NCI-H69 (cell line): ENCODE measurements at regions not wholly inside any gene's neighbourhood (a gene's known extent, or its start where the extent isn't known, plus 50 kb on each side); places are given as distances from the start of the nearest gene placed in this dataset.
A peak's percentile ranks its signal among the peaks of the same experiment; 100 is the strongest.

ENCODE experiments used
- DNase-seq: peaks from one replicate; lab custom pipeline; 2025; lab: John Stamatoyannopoulos, UW

DNA sequence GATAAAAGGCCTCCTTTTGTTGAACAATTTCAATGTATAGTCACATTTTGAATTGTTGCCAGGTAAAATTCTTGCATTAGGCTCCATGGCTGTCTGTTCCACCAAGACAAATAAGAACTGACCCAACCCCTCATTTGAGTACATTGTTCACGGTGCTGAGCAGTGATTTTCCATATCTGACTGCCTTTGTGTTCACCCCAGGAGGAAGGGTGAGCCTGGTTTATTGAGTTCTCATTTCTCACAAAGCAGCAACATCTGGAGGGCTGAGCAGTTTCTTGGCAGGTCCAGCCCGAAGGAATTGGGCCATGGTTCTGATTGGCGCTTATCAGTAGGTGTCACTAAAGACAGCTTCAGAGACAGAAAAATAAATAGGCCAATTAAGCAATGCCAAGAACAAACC, 149.1 kb downstream of the BMP4 start:
- peak; percentile 16 for DNase-seq

DNA sequence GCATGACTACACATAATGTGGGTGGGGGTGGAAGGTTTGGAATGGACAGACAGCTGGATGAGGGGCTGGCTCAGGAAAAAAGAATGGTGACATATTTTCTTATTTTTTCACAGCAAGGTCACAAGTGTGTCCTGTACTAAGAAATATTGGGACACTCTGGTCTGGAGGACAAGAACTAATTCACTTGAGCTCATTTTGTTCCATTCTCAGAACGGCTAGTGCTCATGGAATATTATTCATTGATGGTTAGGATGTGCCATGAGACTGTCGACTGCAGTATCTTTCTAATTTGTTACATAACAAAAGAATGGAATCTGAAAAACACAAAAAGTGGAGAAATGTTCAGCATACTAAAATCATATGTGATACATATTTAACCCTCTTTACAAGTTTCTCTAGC, 149.5 kb downstream of the BMP4 start:
- no peak for DNase-seq

DNA sequence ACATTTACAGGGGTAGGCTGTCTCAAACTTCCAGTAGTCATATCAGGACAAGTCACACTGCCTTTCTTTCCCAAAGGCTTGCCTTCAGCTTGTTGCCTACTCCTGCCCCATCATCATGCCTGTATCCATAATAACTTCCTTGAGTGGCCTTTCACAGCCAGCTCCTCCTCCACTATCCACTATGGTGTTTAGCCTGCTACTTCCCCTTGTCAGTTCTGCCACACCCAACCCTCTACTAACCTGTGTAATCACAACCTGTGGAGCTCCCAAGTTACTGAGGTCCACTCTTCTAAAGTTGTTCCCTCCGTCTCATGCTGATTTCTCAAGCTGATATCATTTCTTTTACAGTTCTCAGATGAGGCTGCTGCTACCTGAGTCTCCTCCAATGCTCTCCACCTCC, 159.9 kb downstream of the BMP4 start:
- no peak for DNase-seq

DNA sequence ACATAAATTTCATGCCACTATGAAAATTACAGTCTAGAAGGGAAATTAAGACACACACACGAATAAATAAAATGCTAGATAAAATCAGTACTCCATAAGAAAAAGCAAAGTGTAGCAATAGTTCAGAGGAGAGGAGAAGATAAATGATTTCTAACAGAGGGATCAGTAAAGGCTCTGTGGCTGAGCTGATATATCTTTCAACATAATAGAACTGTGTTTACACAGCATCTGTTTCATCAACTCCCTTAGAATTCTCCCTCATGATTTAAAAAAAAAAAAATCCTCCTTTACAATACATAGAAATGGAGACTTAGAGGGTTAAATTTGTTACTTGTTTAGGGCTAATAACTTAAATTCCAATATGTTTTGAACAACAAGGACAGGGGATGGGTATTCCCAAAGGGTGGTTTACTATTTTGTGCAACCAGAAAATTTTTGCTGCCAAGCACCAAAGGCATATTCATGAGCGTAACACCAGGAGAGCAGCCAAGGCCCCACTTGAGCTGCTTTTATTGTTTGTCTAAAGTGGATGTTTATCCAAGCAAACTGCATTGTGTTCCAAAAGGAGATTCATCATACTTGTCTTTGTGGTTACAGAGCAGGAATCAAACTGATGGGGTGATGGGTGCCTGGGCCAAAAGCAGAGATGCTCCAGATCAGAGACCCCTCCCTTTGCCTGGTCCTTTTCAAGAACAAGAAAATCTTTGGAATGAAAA, 162.7 kb downstream of the BMP4 start:
- no peak for DNase-seq

DNA sequence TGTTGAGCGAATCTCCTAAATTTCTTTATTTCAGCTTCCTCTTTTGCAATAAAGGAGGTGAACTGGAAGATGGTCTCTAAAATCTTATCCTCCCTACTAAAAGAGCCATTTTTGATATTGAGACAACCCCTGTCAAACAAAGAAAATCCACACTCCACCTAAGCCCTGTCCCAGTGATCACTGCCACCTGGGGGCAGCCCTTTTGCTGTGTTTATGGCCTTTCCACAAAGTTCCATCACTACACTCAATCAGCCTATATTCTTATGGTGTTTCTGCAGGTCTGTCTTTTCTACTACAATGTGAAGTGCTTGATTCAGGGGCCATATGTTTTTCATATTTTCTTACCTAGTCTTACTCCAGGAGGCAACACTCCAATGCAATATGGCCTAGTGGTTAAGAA, 163.7 kb downstream of the BMP4 start:
- no peak for DNase-seq

DNA sequence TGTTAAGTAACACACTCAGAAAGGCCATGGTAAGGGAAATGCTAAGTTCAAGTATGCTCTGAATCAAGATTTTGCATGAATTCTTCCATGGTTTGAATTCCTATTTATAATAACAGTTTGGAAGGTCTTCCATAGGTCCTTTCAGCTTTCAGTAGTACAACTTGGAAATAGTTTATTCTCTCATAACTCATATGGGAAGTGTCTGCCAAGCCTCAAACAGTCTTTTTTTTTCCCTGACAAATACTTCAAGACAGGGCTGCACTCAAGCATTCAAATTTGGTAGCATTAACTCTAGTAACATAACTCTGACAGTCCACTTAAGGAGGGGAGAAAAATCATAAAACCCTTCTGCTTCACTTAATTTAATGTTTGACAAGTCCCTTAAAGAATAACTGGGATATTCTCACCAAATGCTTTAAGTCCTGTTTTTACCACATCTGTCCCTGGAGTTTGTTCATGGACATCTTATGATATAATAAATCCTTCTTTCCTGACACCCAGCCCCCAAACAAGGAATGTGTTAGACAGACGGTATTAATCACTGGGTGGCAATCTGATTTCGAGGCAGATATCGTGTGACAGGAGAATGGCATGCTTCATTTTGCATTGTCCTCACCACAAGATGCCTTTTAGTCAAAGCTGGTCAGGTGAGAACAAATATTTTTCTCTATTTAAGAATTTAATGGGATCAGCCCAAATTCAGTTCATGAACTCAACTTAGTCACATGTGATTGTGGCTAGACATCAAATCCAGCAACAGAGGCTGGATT, 165.7 kb downstream of the BMP4 start:
- DNase-seq, result no peak

DNA sequence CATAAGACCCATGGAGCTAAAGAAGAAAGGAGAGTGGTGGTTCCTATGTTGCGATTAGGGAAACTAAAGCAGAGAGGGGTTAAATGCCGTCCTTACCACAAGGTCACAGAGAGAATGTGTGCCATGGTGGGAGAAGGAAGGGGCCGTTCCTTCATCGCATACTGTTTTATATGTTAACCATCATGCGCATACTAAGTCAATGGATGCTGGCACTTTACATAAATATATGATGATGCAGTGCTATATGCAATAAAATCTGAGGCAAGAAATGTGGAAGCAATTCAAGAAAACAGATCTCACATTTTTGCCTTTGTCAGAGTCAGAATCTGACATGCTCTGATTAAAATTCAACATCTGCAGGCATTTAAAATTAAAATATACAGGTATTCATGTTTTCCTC, 168.1 kb downstream of the BMP4 start:
- DNase-seq, result no peak

DNA sequence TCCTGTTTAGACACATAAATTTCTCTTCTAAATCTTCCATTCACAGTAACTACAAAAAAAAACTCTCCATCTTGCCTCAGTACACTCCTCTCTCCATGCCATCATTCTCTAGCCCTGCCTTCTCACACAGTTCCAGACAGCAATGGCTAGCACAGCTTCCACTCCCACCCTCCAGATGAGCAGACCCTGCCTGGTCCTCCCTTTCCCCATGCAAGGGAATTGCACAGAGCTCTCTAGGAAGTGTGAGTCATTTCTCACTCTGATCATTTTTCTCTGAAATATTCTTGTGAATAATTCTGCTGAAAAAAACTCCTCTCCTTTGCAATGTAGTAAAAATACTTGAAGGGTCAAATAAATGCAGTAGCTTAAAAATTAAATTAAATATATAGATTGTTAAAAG, 170.6 kb downstream of the BMP4 start:
- DNase-seq, result no peak

DNA sequence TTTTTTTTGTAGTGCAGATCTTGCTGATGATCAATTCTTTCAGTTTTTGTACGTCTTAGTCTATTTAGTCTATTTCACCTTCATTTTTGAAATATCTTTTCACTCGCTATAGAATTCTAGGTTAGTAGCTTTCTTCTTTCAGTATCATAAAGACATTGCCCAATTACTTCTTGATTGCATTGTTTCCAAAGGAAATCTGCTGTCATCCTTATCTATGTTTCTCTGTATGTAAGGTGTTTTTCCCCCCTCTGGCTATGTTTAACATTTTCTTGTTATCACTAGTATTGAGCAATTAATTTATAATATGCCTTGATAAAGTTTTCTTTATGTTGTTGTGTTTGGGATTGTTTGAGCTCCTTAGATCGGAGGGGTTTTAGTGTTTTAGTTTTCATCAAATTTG, 171.9 kb downstream of the BMP4 start:
- DNase-seq, result no peak

DNA sequence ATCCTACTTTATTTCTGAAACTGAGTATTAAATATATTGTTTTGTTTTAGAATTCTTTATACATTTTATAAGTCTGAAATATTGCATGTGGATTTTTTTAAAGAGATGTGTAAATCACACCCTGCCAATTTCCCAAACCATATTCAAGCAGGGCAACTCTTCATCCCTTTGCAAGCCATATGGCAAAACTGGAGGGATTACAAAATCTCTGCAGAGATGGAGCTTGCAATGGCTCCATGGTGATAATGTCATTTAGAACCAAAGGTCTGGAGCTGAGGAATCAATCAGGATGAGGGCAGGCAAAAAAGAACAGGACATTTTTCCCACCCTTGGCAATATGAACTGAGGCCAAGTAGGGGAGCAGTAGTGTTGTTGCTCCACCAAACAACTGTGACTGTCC, 173.4 kb downstream of the BMP4 start:
- no peak for DNase-seq

DNA sequence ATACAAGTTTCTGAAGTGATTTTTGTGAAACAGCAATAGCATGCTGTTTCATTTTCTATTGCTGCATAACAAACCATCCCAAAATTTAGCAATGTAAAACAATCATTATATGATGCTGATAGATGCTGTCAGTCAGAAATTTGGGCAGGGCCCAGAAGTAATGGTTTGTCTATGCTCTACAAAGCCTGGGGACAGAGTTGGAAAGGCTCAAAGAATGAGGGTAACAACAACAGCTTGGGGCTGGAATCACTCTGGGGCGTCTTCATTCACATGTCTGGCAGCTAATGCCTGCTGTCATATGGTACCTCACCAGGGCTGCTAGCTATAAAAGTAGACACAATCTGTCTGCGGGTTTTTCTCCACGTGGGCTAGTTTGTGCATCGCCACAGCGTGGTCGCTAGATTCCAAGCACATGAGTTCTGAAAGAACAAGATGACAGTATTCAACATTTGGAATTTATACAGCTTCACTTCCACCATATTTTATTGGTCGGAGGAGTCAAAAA, 176.5 kb downstream of the BMP4 start:
- DNase-seq, result no peak

DNA sequence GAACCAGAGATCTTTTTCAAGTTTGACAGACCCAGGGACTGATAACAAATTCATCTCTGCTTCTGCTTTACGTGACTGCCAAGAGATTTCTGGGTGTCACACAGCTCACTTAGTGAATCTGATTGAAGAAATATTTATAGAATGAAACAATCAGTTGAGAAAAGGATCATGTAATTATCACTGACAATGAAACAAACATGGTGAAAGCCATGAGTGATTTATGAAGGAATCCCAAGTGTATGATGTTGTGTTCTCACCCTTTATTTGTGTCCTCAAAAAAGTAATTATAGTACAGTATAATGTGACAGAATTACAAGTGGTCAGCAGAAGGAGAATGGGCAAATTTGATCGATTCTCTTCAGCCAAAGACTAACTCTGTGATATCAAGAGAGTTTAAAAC, 177.3 kb downstream of the BMP4 start:
- DNase-seq, result no peak

DNA sequence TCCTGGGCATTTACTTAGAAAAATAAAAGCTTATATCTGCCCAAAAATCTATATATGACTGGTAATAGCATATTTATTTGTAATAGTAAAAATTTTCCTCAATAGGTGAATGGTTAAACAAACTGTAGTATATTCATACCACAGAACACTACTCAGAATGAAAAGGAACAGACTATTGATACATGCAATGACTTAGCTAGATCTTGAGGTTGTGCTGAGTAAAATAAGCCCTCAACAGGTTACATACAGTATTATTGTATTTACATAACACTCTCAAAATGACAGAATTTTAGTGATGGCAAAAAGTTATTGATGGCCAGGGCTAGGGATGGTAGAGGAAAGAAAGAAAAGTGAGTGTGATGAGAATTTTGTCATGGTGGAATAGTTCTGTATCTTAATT, 178.4 kb downstream of the BMP4 start:
- DNase-seq, result no peak

DNA sequence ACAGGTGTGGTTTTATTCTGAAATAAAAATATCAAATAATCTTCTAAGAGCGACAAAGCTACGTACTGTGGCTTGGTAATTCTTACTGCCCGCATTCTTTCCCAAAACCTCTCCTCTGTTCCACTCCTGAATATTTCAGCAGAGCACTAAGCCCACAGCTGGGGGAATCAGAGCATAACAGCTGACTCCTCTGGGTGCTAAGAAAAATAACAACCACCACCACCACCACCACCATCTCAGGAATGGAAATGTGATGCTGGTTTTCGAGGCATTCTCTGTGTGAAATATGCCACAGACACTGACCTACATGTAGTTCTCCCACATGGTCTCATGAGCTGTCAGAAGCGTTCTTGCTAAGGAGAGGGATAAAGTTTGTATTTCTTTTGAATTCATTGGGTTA, 183.7 kb downstream of the BMP4 start:
- DNase-seq, result no peak

DNA sequence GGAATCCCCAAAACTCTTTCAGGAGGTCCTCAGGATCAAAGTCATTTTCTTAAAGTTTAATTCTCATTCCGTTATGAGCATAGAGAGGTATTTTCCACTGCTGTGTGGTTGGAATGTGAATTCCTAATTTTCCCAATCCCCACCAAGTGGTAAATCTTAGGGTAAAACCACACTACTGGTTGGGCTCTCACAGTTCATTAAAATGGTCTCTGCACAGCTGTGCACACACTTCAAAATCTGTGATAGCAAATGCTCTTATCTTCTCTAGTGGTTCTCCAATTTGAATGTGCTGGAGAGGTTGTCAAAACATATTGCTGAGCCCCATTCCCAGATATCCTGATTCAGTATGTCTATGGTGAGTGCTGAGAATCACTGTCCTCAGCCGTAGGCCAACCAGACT, 189.1 kb downstream of the BMP4 start:
- no peak for DNase-seq

DNA sequence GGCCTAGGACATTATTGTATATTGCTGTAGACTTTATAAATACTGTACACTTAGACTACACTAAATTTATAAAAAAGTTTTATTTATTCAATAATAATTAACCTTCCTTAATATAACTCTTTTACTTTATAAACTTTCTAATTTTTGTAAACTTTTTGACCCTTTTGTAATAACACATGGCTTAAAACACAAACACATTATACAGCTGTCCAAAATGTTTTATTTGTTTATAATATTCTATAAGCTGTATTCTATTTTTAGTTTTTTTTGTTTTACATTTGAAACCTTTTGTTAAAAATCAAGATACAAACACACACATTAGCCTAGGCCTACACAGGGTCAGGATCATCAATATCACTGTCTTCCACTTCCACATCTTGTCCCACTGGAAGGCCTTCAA, 190.0 kb downstream of the BMP4 start:
- DNase-seq, result no peak

DNA sequence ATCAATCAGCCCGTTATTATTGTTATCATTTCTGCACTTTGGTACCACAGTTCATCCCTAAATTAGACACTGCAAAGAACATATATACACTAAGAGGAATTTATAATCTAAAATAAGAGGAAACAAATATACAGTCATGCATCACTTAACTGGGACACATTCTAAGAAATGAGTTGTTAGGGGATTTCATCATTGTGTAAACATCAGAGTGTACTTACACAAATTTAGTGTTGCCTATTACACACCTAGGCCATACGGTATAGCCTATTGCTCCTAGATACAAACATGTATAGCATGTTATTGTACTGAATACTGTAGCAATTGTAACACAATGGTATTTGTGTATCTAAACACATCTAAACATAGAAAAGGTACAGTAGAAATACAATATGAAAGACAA, 190.5 kb downstream of the BMP4 start:
- DNase-seq, result no peak

DNA sequence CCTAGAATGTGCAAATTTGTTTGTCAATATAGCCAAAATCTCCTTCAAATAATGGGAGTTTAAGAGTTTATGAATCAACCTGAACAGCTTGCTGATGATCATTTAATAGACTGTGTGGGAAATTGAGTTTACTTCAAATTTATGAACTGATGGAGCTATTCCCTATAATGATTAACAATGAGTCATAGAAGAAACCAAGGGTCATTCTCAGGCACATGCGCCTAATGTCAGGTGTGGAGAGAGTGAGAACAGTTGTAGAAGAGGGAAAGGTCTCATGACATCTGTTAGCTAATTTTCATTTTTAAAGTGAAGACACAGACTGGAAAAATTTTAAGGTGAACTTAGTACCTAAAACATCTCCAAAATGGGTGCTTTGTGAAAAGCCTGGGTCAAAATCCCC, 191.8 kb downstream of the BMP4 start:
- DNase-seq, result no peak

DNA sequence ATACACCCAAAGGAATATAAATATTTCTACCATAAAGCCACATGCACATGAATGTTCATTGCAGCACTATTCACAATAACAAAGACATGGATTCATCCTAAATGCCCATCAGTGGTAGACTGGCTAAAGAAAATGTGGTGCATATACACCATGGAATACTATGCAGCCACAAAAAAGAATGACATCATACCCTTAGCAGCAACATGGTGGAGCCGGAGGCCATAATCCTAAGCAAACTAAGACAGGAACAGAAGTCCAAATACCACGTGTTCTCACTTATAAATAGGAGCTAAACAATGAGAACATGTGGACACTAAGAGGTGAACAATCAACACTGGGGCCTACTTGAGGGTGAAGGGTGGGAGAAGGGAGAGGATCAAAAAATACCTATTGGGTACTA, 198.5 kb downstream of the BMP4 start:
- no peak for DNase-seq

DNA sequence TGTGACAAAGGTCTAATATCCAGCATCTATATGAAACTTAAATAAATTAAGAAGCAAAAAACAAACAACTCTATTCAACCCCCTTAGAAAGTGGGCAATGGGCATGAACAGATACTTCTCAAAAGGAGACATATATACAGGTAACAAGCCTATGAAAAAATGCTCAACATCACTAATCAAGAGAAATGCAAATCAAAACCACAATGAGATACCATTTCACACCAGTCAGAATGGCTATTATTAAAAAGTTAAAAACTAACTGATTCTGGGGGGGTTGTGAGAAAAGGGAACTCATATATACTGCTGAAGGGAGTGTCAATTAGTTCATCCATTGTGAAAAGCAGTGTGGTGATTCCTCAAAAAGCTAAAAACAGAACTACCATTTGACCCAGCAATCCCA, 198.9 kb downstream of the BMP4 start:
- no peak for DNase-seq

DNA sequence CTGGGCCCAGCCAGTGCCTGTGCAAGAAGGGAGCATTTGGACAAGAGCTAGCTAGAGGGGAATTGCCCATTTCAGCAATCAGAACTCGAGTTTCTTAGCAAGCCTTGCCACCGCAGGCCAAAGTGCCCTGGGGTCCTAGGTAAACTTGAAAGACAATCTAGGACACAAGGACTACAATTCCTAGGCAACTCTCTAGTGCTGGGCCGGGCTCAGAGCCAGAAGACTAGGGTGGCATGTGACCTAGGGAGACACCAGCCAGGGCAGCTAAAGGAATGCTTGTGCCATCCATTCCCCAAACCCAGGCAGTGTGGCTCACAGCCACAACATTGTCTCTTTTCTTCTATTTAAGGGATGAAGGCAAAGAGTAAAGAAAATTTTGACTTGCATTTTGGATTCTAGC, 205.0 kb downstream of the BMP4 start:
- no peak for DNase-seq

DNA sequence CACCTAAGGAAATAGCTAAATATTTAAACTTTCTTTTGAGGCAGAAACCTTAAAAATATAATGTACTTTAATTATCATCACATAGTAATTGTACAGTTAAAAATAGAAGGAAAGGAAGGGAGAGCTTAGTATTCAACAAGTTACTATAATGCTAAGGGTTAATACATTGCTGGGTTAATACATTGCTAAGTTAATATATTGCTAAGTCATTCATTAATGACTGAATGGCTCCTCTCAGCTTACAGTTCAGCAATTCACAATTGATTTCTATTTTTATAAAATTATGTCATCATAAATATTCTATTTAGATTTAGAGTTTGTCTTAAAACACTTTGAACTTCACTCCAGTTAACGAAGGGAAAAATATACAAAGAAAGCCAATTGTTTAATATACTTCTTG, 207.9 kb downstream of the BMP4 start:
- no peak for DNase-seq

DNA sequence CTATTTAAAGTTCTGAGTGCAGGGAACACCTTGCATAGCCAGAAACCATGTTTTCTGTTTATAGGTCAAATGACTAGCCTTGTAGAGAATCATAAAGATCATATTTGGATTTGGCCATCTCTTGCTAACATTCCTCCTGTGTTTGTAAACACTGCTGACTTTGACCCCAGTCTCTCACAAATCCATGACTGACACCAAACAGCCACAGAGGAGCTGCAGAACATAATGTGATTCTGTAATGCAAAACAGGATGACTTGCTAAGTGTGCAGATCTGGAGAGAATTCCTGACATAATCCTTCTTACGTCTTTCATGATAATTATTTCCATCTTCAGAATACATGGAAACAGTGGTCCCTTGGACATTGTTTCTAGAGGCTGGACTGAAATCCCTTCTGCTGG, 211.8 kb downstream of the BMP4 start:
- DNase-seq, result no peak

DNA sequence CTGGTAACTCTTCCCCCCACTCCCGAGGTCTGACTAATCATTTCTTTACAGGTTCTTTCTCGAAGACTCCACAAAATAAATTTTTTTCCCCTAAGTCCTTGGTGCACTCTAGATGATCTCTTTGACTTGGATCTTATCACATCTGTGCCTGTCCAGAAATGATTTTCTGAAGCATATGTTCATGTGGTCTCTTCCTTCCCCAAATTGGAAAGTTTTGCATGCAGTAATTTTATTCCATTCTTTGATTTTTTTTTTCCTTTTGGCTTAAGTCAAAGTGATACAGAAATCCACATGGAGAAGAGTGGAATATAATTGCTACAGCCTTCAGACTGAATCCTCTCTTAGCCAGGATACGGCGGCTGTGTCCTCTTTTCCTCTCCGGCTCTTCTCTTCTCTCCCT, 213.3 kb downstream of the BMP4 start:
- no peak for DNase-seq
